ENCODE measurements at regions not wholly inside any gene's neighbourhood (a gene's known extent, or its start where the extent isn't known, plus 50 kb on each side); places are given as distances from the start of the nearest gene placed in this dataset.

- Histone ChIP-seq H3K4me3 (ENCODE audit: low read length) (no peak overlapping the region), H3K79me2 (ENCODE audit: low read length) (no peaks in the 10 kb centered on the region), H3K9me2 (replicated peaks; ENCODE audit: insufficient read depth, low read length) (no peaks in the 10 kb centered on the region), H3K4me1 (ENCODE audit: low read length) (no peaks in the 10 kb centered on the region), H3K4me2 (ENCODE audit: low read depth, low read length, poor library complexity, severe bottlenecking) (no peak overlapping the region), H3K27ac (ENCODE audit: low read length) (no peak overlapping the region), H4K20me1 (ENCODE audit: insufficient read depth, low read depth, low read length) (no peaks in the 10 kb centered on the region), H3K9me3 (ENCODE audit: low read length) (no peaks in the 10 kb centered on the region), H3K36me3 (ENCODE audit: insufficient read depth, low read length) (no peaks in the 10 kb centered on the region), H3K9ac (ENCODE audit: low read length) (no peak overlapping the region), H3K27me3 (ENCODE audit: low read length) (no peaks in the 10 kb centered on the region), H2AFZ (ENCODE audit: low read length) (no peak overlapping the region)
- DNase-seq, result no peak
Observed at GRCh38 chr11:122259195-122259821, 143.3 kb upstream of the BLID start.

- no peaks in the 10 kb centered on the region for H3K9me2 ChIP-seq (replicated peaks; ENCODE audit: insufficient read depth, low read length)
- DNase-seq, result no peak
- no peaks in the 10 kb centered on the region for H3K9me3 ChIP-seq (ENCODE audit: low read length)
- no peak overlapping the region for H2AFZ ChIP-seq (ENCODE audit: low read length)
- H3K9ac ChIP-seq (ENCODE audit: low read length), result no peak overlapping the region
- H3K27ac ChIP-seq (ENCODE audit: low read length), result no peak overlapping the region
- H3K4me2 ChIP-seq (ENCODE audit: low read depth, low read length, poor library complexity, severe bottlenecking), result no peak overlapping the region
- H3K36me3 ChIP-seq (ENCODE audit: insufficient read depth, low read length), result no peaks in the 10 kb centered on the region
- no peak overlapping the region for H3K4me3 ChIP-seq (ENCODE audit: low read length)
- no peaks in the 10 kb centered on the region for H3K79me2 ChIP-seq (ENCODE audit: low read length)
- no peaks in the 10 kb centered on the region for H3K27me3 ChIP-seq (ENCODE audit: low read length)
- H3K4me1 ChIP-seq (ENCODE audit: low read length), result no peaks in the 10 kb centered on the region
- no peaks in the 10 kb centered on the region for H4K20me1 ChIP-seq (ENCODE audit: insufficient read depth, low read depth, low read length)
Observed at GRCh38 chr11:122258446-122259194, 142.6 kb upstream of the BLID start.

- Histone ChIP-seq H3K9ac (ENCODE audit: low read length) (no peak overlapping the region), H4K20me1 (ENCODE audit: insufficient read depth, low read depth, low read length) (no peaks in the 10 kb centered on the region), H3K4me1 (ENCODE audit: low read length) (no peaks in the 10 kb centered on the region), H3K9me2 (replicated peaks; ENCODE audit: insufficient read depth, low read length) (no peaks in the 10 kb centered on the region), H3K27ac (ENCODE audit: low read length) (no peak overlapping the region), H3K4me2 (ENCODE audit: low read depth, low read length, poor library complexity, severe bottlenecking) (no peak overlapping the region), H3K4me3 (ENCODE audit: low read length) (no peak overlapping the region), H3K27me3 (ENCODE audit: low read length) (no peaks in the 10 kb centered on the region), H3K79me2 (ENCODE audit: low read length) (no peaks in the 10 kb centered on the region), H3K9me3 (ENCODE audit: low read length) (no peaks in the 10 kb centered on the region), H2AFZ (ENCODE audit: low read length) (no peak overlapping the region), H3K36me3 (ENCODE audit: insufficient read depth, low read length) (no peaks in the 10 kb centered on the region)
- no peak for DNase-seq
Observed at GRCh38 chr11:122253589-122254231, 137.7 kb upstream of the BLID start.

GRCh38 chr11:122248939-122249338 lies 132.9 kb upstream of the BLID start:
- Histone ChIP-seq H4K20me1 (ENCODE audit: insufficient read depth, low read depth, low read length) (no peaks in the 10 kb centered on the region), H3K27ac (ENCODE audit: low read length) (no peak overlapping the region), H2AFZ (ENCODE audit: low read length) (no peak overlapping the region), H3K4me1 (ENCODE audit: low read length) (no peaks in the 10 kb centered on the region; the same call in 1 of the 2 replicates), H3K9me3 (ENCODE audit: low read length) (no peaks in the 10 kb centered on the region), H3K4me2 (ENCODE audit: low read depth, low read length, poor library complexity, severe bottlenecking) (no peak overlapping the region), H3K36me3 (ENCODE audit: insufficient read depth, low read length) (no peaks in the 10 kb centered on the region), H3K27me3 (ENCODE audit: low read length) (no peaks in the 10 kb centered on the region), H3K4me3 (ENCODE audit: low read length) (no peak overlapping the region), H3K9me2 (replicated peaks; ENCODE audit: insufficient read depth, low read length) (no peaks in the 10 kb centered on the region), H3K79me2 (ENCODE audit: low read length) (no peaks in the 10 kb centered on the region), H3K9ac (ENCODE audit: low read length) (no peak overlapping the region)
- no peak for DNase-seq

- H3K4me1 ChIP-seq (ENCODE audit: low read length), result no peaks in the 10 kb centered on the region; the same call in 1 of the 2 replicates
- DNase-seq, result no peak
- H2AFZ ChIP-seq (ENCODE audit: low read length), result no peak overlapping the region
- H3K27me3 ChIP-seq (ENCODE audit: low read length), result no peaks in the 10 kb centered on the region
- H3K9me3 ChIP-seq (ENCODE audit: low read length), result no peaks in the 10 kb centered on the region
- no peaks in the 10 kb centered on the region for H3K36me3 ChIP-seq (ENCODE audit: insufficient read depth, low read length)
- no peak overlapping the region for H3K9ac ChIP-seq (ENCODE audit: low read length)
- no peaks in the 10 kb centered on the region for H4K20me1 ChIP-seq (ENCODE audit: insufficient read depth, low read depth, low read length)
- no peak overlapping the region for H3K4me2 ChIP-seq (ENCODE audit: low read depth, low read length, poor library complexity, severe bottlenecking)
- H3K9me2 ChIP-seq (replicated peaks; ENCODE audit: insufficient read depth, low read length), result no peaks in the 10 kb centered on the region
- H3K4me3 ChIP-seq (ENCODE audit: low read length), result no peak overlapping the region
- H3K27ac ChIP-seq (ENCODE audit: low read length), result no peak overlapping the region
- H3K79me2 ChIP-seq (ENCODE audit: low read length), result no peaks in the 10 kb centered on the region
Observed at GRCh38 chr11:122248131-122248530, 132.1 kb upstream of the BLID start.

GRCh38 chr11:122246874-122247273 lies 130.9 kb upstream of the BLID start:
- Histone ChIP-seq H3K9me2 (replicated peaks; ENCODE audit: insufficient read depth, low read length) (no peaks in the 10 kb centered on the region), H3K79me2 (ENCODE audit: low read length) (no peaks in the 10 kb centered on the region), H3K27ac (ENCODE audit: low read length) (no peak overlapping the region), H3K4me3 (ENCODE audit: low read length) (no peak overlapping the region), H3K27me3 (ENCODE audit: low read length) (no peaks in the 10 kb centered on the region), H3K36me3 (ENCODE audit: insufficient read depth, low read length) (no peaks in the 10 kb centered on the region), H3K9me3 (ENCODE audit: low read length) (no peaks in the 10 kb centered on the region), H2AFZ (ENCODE audit: low read length) (no peak overlapping the region), H3K4me2 (ENCODE audit: low read depth, low read length, poor library complexity, severe bottlenecking) (no peak overlapping the region), H3K9ac (ENCODE audit: low read length) (no peak overlapping the region), H3K4me1 (ENCODE audit: low read length) (no peaks in the 10 kb centered on the region; the same call in 1 of the 2 replicates), H4K20me1 (ENCODE audit: insufficient read depth, low read depth, low read length) (no peaks in the 10 kb centered on the region)
- DNase-seq, result no peak

- Histone ChIP-seq H2AFZ (ENCODE audit: low read length) (no peak overlapping the region), H3K9me3 (ENCODE audit: low read length) (no peaks in the 10 kb centered on the region), H3K9ac (ENCODE audit: low read length) (no peak overlapping the region), H3K4me1 (ENCODE audit: low read length) (no peaks in the 10 kb centered on the region; the same call in 1 of the 2 replicates), H3K79me2 (ENCODE audit: low read length) (no peaks in the 10 kb centered on the region), H3K27me3 (ENCODE audit: low read length) (no peaks in the 10 kb centered on the region), H3K9me2 (replicated peaks; ENCODE audit: insufficient read depth, low read length) (no peaks in the 10 kb centered on the region), H3K27ac (ENCODE audit: low read length) (no peak overlapping the region), H3K4me3 (ENCODE audit: low read length) (no peak overlapping the region), H3K36me3 (ENCODE audit: insufficient read depth, low read length) (no peaks in the 10 kb centered on the region), H4K20me1 (ENCODE audit: insufficient read depth, low read depth, low read length) (no peaks in the 10 kb centered on the region), H3K4me2 (ENCODE audit: low read depth, low read length, poor library complexity, severe bottlenecking) (no peak overlapping the region)
- DNase-seq, result no peak
Observed at GRCh38 chr11:122242731-122243130, 126.7 kb upstream of the BLID start.

GRCh38 chr11:122241566-122241965 lies 125.6 kb upstream of the BLID start:
- H3K9ac ChIP-seq (ENCODE audit: low read length), result no peak overlapping the region
- H4K20me1 ChIP-seq (ENCODE audit: insufficient read depth, low read depth, low read length), result no peaks in the 10 kb centered on the region
- no peak overlapping the region for H3K4me3 ChIP-seq (ENCODE audit: low read length)
- H2AFZ ChIP-seq (ENCODE audit: low read length), result no peak overlapping the region
- H3K4me2 ChIP-seq (ENCODE audit: low read depth, low read length, poor library complexity, severe bottlenecking), result no peak overlapping the region
- H3K27ac ChIP-seq (ENCODE audit: low read length), result no peak overlapping the region
- H3K36me3 ChIP-seq (ENCODE audit: insufficient read depth, low read length), result no peaks in the 10 kb centered on the region
- H3K9me3 ChIP-seq (ENCODE audit: low read length), result no peaks in the 10 kb centered on the region
- no peak for DNase-seq
- no peaks in the 10 kb centered on the region for H3K9me2 ChIP-seq (replicated peaks; ENCODE audit: insufficient read depth, low read length)
- H3K4me1 ChIP-seq (ENCODE audit: low read length), result no peaks in the 10 kb centered on the region
- H3K27me3 ChIP-seq (ENCODE audit: low read length), result no peaks in the 10 kb centered on the region
- H3K79me2 ChIP-seq (ENCODE audit: low read length), result no peaks in the 10 kb centered on the region

Measured in Karpas-422 (cell line).